Activated CD8-positive, alpha-beta memory T cell treated with anti-CD3 and anti-CD28 coated beads for 1 hour (primary cell): ENCODE measurements at regions not wholly inside any gene's neighbourhood (a gene's known extent, or its start where the extent isn't known, plus 50 kb on each side); places are given as distances from the start of the nearest gene placed in this dataset.
"Not testable (repeated sequence)": the region's sequence is repeated elsewhere in the genome, so short reads cannot be mapped to it uniquely, and the experiment has no call there.

Experiments used
- DNase-seq, 2 donors: peaks; one replicate each; pipeline ENCODE4 v3.0.0-alpha.2; 2020; ENCODE audit warnings: low read depth in 1 of 2; ENCODE audit errors: extremely low read depth in 1 of 2

DNA sequence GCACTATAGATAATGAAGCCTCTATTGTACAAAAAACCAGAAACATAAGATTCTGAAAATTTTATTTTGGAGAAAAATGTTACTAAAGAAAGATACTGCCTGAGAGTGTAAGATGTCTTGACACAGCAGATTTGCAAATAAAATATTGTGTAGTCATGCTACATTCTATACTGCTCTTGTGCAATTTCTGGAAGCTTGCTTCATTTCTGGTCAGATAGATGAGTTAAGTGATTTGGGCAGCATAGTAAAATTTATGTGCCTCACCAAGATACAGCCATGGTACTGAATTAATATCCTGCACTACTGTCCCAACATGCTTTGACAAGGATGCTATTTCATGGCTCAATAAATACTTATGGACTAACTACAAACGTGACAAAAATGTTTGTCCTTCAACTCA is 55.1 kb upstream of the STARD13 start:
- DNase-seq = no peak

DNA sequence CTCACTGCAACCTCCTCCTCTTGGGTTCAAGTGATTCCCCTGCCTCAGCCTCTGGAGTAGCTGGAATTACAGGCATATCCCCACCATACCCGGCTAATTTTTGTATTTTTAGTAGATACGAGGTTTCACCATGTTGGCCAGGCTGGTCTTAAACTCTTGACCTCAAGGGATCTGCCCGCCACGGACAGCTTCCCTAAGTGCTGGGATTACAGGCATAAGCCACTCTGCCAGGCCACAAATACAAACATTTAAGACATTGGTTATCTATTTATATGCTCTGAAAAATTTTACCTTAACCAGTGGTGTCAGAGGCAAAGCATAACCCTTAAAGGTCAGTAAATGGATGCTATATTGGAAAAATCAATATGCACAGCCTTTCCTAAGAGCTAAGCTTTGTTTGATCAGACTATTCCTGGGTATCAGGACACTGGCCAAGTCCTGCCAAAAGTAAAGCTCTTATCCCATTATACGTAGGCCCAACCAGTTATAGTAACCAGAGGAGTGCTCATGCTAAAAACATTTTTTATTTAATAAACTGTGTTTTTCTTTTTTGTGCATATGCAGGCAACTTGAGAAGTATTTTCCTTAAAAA is 56.4 kb upstream of the STARD13 start:
- no peak for DNase-seq

DNA sequence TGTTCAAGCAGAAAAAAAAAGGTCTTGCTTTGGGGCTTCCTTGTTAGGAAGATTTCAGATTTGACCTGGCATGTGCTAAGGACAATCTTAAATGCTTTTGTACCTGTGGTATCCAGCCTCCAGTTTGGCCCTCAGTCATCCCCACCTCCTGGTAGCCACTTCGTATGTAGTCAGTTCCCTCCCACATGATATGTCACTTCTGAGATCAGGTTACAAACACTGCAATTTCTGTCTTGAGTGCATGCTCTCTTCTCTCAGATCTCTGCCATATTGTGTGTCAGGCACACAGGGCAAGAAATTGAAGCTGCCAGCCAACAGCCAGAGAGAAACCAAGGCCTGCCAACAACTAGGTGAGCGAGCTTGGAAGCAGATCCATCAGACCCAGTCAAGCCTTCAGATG is 60.3 kb upstream of the STARD13 start:
- no peak for DNase-seq

DNA sequence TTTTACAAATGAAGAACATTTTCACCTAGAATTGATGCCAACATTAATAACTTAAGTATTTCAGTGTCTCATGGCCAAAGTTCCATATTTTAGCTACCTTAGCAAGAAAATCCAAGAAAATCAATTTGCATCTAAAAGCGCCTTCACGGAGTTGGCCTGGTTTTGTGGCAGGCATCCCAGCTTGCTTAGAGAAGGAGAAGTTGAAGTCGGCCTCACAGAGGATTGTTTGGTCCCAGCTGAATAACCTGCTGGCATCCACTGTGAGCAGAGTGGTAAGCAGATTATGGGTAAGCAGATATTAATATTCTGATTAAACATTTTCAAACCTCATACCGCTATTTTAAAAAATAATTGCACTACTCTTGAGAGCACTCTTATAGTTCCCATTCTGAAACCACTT is 62.3 kb upstream of the STARD13 start:
- no peak for DNase-seq

DNA sequence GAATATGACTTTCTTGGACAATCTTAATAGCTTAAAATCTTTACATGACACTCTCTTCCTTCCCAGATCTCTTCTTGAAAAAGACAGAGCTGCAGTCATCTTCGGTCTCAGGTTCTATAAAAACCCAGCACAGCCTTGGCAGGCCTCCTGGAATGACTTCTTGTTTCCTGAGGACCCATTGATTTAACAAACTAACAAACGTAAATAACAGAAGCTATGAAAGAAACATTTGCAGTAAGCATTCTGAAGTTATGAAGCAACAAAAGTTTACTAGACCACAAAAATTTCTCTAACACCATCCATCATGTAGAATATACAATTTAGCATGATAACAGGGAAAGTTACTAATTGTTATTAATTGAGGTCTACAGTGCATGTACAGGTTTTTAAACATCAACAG is 62.8 kb upstream of the STARD13 start:
- DNase-seq = no peak

DNA sequence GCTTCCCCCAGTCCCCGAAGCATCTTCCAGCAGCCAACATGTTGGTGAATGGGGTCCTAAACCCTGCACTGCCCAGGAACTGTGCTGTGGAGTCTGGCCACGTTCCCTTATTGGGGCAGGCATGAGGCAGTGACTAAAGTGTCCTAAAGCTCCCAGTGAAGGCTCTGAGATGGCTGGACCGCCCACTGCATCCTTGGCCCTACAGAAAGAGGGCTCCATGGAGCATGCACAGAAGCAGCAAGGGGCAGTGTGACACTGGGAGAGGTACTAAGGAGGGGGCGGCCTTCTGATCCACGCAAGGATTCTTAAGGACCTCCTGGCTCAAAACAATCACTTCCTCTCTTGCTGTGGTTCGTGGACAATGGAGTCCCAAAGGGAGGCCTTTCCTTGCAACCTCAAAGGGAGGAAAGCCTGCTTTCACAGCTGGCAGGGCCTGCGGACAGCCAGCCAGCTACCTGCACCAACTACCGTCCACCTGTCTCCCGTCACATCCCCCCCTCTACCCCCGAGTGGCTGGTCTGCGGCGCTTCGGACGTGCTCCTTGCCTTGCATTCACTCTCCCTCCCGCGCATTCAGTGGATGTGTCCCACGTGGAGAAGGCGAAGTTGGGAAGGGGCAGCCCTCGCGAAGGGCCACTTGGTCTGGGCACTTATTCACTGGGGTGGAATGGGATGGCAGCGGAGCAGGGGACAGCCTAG is 63.9 kb upstream of the STARD13 start:
- no peak for DNase-seq

DNA sequence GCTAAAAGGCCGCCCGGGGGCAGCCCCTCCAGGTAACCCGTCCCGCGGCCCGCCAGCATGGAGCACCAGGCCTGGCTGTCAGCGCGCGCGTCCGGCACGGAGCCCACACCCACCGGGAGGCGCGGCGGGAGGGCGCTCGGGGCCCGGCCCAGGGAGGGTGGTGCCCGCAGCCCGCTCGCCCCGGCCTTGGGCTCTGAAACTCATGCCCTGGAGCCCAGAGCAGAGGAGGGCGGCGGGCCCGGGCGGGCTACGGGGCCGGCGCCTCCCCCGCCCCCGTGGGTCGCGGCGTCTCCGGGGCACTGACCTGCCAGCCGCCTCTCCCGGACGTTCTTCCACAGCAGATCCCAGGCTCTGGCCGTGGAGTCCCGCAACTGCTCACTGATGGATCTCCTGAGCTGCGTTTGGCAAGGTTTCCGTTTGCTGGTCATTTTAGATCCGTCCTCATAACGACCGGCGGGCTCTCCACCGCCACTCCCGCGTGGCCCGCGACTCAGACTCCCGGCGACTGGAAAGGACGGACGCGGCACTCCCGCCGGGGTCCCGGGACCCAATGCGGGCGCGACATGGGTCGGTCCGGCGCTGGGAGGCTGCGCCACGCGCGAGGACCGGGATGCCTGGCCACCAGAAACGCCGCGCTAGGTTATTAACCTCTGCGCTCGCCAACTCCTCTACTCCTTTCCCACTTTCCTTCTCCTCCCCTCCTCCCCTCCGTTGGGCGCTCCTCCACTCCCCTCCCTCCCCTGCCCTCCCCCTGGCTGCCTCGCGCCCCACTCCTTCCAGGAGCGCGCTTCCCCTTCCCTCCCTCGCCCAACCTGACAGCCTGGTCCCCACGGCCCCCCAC is 64.7 kb upstream of the STARD13 start:
- no peak for DNase-seq

DNA sequence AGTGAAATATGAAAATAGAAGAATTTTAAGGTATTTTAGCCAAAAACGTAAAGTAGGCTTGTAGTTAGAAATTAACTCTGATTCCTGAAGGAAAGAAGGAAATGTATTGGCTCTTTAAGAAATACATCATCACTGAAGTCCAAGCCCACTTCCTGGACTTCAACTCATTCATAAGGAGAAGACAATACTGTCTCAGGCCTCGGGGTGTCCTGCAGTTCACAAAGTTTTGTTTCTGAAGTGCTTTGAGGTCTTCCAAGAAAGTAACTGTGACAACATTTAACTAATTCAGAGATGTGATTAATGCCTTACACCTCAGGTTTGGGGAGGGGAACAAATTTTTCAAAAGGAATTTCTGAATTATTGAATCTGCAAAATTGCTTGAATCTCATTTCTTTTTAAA is 65.8 kb upstream of the STARD13 start:
- no peak for DNase-seq

DNA sequence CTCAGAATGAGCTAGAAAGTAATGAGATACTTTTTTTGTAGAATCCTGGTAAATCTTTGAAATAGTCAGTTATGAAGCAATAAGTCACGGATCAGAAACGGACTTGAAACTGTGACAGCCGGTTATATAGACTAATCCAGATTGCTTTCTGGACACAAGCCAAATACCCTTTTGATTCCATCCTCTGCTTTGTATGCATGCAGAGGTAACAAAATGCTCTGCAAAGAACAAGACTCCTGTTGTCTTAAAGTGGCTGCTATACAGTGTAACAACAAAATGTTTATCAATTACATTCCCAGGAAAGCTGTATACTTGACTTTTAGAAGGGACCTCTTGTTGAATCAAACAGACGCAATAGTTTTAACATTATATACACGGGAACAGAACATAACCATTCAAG is 66.5 kb upstream of the STARD13 start:
- DNase-seq = no peak

DNA sequence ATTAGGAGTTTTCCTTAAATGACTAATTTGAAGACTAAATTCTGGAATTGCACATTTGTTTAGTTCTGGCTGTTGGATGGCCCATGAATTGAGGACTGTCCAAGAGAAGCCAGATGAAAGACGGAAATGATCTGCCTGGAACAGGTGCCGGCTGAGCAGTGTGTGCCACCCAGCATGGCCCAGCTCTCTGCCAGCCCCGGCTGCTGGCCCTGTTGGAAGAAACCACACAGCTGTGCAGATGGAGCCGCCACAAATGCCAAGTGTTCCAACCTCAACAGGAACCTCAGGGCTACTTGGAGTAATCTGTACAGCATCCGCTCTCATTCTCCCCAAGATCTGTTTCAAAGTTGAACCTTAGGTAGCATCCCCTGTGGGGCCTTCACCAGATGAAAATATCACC is 67.0 kb upstream of the STARD13 start:
- DNase-seq = no peak

DNA sequence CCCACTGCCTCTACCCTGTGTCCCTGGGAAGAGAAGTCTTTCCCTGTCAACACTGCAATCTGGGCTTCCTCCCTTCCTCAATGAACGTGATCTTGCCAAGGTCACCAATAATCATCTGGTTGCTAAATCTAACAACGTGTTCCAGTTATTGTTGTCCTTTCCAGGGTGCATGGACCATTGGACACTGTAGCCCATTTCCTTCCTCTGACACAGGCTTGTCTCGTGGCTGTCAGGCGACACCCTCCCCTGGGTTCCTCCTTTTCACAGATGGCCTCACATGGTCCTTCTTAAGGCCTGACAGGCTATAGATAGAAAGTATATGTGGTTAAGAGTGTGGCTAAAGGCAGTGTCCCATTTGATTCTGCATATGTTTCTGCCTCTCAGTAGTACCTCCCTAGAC is 67.7 kb upstream of the STARD13 start:
- DNase-seq = no peak

DNA sequence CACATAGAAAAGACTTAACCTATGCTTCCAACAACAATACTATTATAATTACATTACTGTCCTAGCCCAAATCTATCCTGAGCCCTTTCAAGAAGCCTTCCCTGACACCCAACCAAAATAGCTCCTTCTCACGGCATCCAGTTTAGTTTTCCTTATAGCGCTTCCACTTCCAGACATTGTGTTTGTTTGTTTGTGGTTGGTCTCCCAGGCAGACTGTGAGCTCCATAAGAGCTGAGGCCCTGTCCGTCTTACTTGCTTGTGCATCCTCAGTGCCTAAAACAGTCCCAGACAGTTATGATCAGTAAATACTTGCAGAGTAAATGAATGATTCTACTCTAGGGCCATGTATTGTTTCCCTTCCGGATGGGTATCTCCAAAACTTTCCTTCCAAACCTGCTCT is 68.1 kb upstream of the STARD13 start:
- DNase-seq = no peak

DNA sequence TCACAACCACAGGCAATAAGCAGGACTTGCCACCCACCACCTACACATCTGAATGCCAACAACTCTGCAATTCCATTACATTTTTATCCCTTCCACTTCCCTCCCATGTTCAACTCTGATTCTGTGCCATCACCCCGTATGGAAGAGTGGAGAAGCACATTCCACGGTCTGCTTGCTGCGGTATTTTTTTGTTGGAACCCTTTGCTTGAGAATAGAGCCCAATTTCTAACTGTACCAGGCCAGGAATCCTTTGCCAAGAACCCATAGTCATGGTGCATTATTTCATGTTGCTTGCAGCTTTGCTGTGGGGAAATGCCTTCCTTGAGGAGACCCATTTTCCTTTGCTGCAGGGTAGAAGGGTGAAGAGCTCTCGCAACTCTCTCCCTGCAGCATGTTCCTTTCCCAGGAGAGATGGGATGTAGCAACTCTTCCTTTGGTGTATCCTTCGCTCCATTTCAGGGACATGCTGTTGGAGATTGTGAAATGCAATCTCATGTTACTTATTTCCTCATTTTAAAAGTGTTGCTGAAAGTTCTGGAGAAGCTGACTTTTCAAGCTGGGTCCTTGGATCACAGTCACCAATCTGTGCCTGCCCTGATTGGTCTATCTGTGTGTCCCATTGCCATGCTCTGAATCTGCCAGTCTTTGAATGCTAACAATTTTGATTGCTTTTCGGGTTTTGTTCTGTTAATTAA is 69.8 kb upstream of the STARD13 start:
- no peak for DNase-seq

DNA sequence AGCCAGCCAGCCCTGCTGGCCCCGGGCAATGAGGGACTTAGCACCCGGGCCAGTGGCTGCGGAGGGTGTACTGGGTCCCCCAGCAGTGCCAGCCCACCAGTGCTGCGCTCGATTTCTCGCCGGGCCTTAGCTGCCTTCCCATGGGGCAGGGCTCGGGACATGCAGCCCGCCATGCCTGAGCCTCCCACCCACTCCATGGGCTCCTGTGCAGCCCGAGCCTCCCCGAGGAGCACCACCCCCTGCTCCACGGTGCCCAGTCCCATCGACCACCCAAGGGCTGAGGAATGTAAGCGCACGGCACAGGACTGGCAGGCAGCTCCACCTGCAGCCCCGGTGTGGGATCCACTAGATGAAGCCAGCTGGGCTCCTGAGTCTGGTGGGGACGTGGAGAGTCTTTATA is 72.5 kb upstream of the STARD13 start:
- not testable (repeated sequence) for DNase-seq

DNA sequence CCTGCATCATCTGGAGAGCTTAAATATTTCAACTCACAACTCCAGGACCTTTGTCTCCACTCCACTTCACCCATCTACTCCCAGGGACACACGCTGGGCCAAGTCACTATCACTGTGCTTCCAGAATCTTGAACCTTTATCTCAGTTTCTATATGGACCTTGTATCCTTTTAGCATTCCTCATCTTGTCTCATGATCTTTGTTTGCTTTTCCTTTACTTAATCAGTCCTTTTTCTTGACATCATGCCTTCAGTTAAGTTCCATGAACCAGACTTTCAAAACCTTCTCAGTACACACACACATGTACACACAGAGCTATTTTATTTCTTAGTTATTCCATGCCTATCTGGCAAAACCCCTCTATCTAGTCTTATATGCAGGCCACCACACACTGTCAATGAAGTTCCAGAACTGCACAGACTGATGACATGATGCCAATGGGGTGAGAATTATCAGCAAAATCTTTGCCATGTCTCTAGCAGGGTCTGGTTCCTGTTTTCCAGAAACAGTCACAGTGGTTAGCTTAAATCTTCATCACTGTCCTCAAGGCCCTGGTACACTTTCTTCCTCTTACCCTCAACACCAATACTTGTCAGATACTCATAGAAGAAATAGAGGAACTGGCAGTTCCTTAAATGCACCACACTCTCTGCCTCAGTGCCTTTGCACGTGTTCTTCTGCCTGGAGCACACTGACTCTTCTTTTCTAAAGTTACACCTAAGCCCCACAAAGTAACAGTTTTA is 77.6 kb upstream of the STARD13 start:
- DNase-seq = no peak

DNA sequence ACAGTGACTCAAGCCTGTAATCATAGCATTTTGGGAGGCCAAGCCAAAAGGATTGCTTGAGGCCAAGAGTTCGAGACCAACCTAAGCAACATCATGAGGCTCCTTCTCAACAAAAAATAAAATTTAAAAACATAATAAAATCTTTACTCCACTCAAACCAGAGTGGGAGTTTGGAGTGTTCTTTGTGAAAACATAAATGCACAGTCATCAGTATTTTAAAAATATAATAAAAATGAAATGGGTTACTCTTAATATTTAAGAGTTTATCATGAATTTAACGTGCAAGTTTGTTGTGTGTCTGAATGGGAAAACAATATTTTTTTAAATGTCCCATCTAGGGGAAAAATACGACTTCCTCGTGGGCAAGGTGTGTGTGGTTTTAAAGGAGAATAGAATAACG is 78.6 kb upstream of the STARD13 start:
- no peak for DNase-seq

DNA sequence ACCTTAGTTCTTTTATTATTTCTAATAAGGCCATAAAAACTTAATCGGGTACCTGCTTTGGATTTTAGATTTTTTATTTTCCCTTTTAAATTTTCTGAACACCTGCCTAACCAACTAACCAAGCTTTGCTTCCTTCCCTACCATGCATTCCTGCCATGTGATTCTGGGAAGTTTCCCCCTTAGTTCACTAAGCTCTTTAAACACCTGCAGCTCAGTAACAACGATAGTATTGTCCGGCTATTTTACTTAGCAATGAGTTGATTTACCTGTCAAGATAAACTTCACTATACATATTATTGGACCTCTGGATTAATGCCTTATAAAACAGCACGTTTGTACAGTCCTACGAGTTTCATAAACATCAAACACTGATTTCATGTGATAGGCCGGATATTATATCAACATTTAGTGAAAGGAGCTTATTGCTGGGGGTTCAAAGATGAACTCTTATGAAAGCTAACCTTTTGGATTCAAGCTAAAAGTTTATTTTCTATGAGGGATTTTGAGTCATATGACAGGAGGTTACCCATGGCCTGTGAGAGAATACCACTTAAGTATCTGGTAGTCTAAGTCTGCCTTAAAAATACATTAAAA is 81.0 kb upstream of the STARD13 start:
- no peak for DNase-seq

DNA sequence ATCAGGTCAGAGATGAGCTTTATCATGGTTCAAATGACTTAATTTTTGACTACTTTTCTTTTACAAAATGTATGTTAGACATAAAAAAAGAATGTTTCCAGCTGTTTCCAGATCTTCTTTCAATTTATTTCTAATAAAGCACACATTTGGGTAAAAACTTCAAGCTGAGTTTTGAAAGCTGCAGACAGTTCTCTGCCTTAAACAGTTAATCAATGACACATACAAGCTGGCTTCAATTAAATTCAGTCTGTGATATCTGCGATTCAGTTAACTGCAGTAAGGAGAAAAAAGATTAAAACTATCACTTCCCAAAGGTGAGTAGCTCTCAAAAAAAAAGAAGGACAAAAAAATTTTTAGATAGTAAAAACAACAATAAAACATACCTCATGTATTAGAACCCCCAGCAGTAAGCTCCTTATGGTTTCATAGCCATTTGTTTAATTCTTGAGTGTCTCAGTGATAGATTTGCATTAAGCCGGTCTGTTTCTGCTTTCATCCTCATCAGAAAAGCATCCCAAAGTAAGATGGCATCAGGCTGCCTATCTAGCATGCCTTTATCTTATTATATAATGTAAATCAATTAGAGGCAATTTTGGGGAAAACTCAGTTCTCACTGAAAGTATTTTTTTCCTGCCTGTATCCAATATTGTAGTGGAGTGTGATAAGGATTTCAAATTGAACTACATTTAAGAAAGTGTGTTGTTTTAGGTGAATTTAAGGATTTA is 81.8 kb upstream of the STARD13 start:
- no peak for DNase-seq

DNA sequence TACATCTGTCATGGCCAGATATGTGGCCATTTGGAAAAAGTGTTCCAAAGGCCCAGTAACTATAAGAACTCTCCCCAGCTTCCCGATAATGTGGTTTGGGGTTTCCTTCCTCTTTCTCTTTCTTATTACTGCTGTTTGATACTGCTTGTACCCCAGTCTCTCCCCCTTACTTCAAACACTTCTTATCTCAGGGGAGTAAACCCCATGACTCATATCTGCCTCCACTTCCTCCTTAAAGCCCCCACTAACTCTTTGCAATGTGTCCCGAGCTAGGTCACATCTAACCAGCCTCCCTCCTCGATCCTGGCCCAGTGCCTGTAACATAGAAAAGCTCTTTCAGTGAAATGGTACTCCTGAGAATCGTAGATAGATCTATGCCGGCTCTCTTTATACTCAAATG is 82.4 kb upstream of the STARD13 start:
- no peak for DNase-seq

DNA sequence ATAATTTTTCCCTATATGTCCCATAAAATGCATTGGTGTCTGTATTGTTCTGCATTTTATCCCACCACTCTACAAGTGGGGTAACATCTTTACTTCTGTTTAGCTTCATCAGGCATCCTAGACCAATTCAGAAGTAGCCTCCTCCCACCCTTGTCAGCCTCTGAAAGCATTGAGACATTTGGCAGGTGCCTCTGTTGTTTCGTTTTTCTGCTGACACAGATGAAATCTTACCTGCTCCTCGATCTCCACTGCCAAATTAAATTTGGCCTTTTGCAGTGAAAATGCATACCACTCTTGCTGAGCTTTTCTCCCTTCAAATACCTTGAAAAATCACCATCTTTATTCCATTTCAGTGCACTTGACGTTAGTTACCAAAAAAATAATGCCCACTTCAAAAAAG is 83.5 kb upstream of the STARD13 start:
- DNase-seq = no peak
